GM19438 (cell line): ENCODE measurements at regions not wholly inside any gene's neighbourhood (a gene's known extent, or its start where the extent isn't known, plus 50 kb on each side); places are given as distances from the start of the nearest gene placed in this dataset.
"Not testable (repeated sequence)": the region's sequence is repeated elsewhere in the genome, so short reads cannot be mapped to it uniquely, and the experiment has no call there.

Experiments used
- ATAC-seq: cut with Tn5 transposase; IDR thresholded peaks from one replicate; pipeline ENCODE4 v1.9.1; 2021; ENCODE audit warnings: low read depth; ENCODE audit not compliant: unreplicated experiment

GRCh38 chr5:114123654-114124053 is 238.2 kb upstream of the KCNN2 start:
- ATAC-seq: no peak

GRCh38 chr5:114146398-114146797 is 215.5 kb upstream of the KCNN2 start:
- no peak for ATAC-seq

GRCh38 chr5:114148253-114148652 is 213.6 kb upstream of the KCNN2 start:
- ATAC-seq: no peak

- ATAC-seq: not testable (repeated sequence)
Measured at GRCh38 chr5:114148728-114149127, 213.1 kb upstream of the KCNN2 start.

- ATAC-seq: no peak
Measured at GRCh38 chr5:114152656-114153360, 209.1 kb upstream of the KCNN2 start.

- ATAC-seq: no peak
Measured at GRCh38 chr5:114153392-114153791, 208.5 kb upstream of the KCNN2 start.

GRCh38 chr5:114153833-114154232 is 208.0 kb upstream of the KCNN2 start:
- ATAC-seq: no peak

GRCh38 chr5:114166081-114166480 is 195.8 kb upstream of the KCNN2 start:
- ATAC-seq: no peak

- ATAC-seq: no peak
Measured at GRCh38 chr5:114174131-114174530, 187.7 kb upstream of the KCNN2 start.

- ATAC-seq: no peak
Measured at GRCh38 chr5:114174837-114175236, 187.0 kb upstream of the KCNN2 start.

GRCh38 chr5:114176356-114176755 is 185.5 kb upstream of the KCNN2 start:
- ATAC-seq: no peak

- ATAC-seq: no peak
Measured at GRCh38 chr5:114179134-114179533, 182.7 kb upstream of the KCNN2 start.

- ATAC-seq: no peak
Measured at GRCh38 chr5:114184006-114184405, 177.9 kb upstream of the KCNN2 start.

- ATAC-seq: no peak
Measured at GRCh38 chr5:114185274-114185673, 176.6 kb upstream of the KCNN2 start.

- ATAC-seq: no peak
Measured at GRCh38 chr5:114191441-114191840, 170.4 kb upstream of the KCNN2 start.

GRCh38 chr5:114192108-114192507 is 169.8 kb upstream of the KCNN2 start:
- no peak for ATAC-seq

GRCh38 chr5:114201332-114201731 is 160.5 kb upstream of the KCNN2 start:
- ATAC-seq: no peak

GRCh38 chr5:114204923-114205322 is 156.9 kb upstream of the KCNN2 start:
- ATAC-seq: no peak

GRCh38 chr5:114206640-114207039 is 155.2 kb upstream of the KCNN2 start:
- ATAC-seq: no peak

- no peak for ATAC-seq
Measured at GRCh38 chr5:114207615-114208014, 154.3 kb upstream of the KCNN2 start.

GRCh38 chr5:114208120-114208519 is 153.8 kb upstream of the KCNN2 start:
- ATAC-seq: no peak

GRCh38 chr5:114208588-114208987 is 153.3 kb upstream of the KCNN2 start:
- ATAC-seq: no peak

- ATAC-seq: no peak
Measured at GRCh38 chr5:114210662-114211061, 151.2 kb upstream of the KCNN2 start.
